ENCODE measurements at regions not wholly inside any gene's neighbourhood (a gene's known extent, or its start where the extent isn't known, plus 50 kb on each side); places are given as distances from the start of the nearest gene placed in this dataset.
A peak's percentile ranks its signal among the peaks of the same experiment; 100 is the strongest.

GRCh38 chrX:40933706-40934425 is 151.4 kb upstream of the USP9X start:
- Histone ChIP-seq H3K4me3 (peak overlapping the region in 1 of 2 donors; percentile 2), H3K4me1 (peaks cover 0 to 10% of the 10 kb centered on the region in 2 donors), H3K27ac (peak overlapping the region; percentile 33 to 66), H3K27me3 (no peaks in the 10 kb centered on the region), H3K36me3 (no peaks in the 10 kb centered on the region), H3K9me3 (peaks cover 0 to 2% of the 10 kb centered on the region in 2 donors)
- DNase-seq (ENCODE audit: low spot score): no peak
- TF ChIP-seq, protein P1, sequence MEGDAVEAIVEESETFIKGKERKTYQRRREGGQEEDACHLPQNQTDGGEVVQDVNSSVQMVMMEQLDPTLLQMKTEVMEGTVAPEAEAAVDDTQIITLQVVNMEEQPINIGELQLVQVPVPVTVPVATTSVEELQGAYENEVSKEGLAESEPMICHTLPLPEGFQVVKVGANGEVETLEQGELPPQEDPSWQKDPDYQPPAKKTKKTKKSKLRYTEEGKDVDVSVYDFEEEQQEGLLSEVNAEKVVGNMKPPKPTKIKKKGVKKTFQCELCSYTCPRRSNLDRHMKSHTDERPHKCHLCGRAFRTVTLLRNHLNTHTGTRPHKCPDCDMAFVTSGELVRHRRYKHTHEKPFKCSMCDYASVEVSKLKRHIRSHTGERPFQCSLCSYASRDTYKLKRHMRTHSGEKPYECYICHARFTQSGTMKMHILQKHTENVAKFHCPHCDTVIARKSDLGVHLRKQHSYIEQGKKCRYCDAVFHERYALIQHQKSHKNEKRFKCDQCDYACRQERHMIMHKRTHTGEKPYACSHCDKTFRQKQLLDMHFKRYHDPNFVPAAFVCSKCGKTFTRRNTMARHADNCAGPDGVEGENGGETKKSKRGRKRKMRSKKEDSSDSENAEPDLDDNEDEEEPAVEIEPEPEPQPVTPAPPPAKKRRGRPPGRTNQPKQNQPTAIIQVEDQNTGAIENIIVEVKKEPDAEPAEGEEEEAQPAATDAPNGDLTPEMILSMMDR (IDR thresholded peaks at IDR 0.05): peak in 1 of 2 donors; percentile 14

GRCh38 chrX:40936827-40937226 is 148.4 kb upstream of the USP9X start:
- Histone ChIP-seq H3K4me1 (peaks cover 0 to 10% of the 10 kb centered on the region in 2 donors), H3K4me3 (no peak overlapping the region), H3K36me3 (no peaks in the 10 kb centered on the region), H3K27ac (no peak overlapping the region), H3K9me3 (no peaks in the 10 kb centered on the region), H3K27me3 (no peaks in the 10 kb centered on the region)
- DNase-seq (ENCODE audit: low spot score): no peak
- TF ChIP-seq, protein P1 (IDR thresholded peaks at IDR 0.05): no peak

GRCh38 chrX:40938423-40938822 is 146.8 kb upstream of the USP9X start:
- H3K27me3 ChIP-seq: no peaks in the 10 kb centered on the region
- H3K4me1 ChIP-seq: peaks cover 0 to 9% of the 10 kb centered on the region in 2 donors
- DNase-seq (ENCODE audit: low spot score): no peak
- H3K4me3 ChIP-seq: no peak overlapping the region
- H3K27ac ChIP-seq: no peak overlapping the region
- no peaks in the 10 kb centered on the region for H3K9me3 ChIP-seq
- H3K36me3 ChIP-seq: no peaks in the 10 kb centered on the region
- TF ChIP-seq, protein P1 (IDR thresholded peaks at IDR 0.05): no peak

GRCh38 chrX:40943093-40943641 is 142.1 kb upstream of the USP9X start:
- H3K27ac ChIP-seq: no peak overlapping the region
- no peak for DNase-seq (ENCODE audit: low spot score)
- TF ChIP-seq, protein P1 (IDR thresholded peaks at IDR 0.05): no peak

DNA sequence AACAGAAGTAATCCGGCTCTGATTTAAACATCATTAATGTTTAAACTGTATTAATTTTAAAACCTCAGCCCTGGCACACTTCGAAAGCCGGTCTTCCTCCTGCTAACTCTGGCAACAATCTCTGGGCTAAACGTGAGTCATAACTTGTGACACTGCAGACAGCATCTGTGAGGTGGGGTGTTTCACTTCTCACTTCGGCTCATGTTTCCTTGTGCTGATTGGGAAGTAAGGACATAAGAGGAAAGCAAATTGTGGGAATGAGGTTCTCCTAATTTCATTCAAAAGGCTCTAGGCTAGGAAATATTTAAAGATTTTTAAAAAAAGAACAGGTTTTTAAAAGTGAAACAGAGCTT is 139.9 kb upstream of the USP9X start:
- Histone ChIP-seq H3K9me3 (no peaks in the 10 kb centered on the region), H3K27ac (peak overlapping the region in 1 of 2 donors; percentile 40), H3K4me3 (no peak overlapping the region), H3K4me1 (no peaks in the 10 kb centered on the region), H3K27me3 (no peaks in the 10 kb centered on the region), H3K36me3 (no peaks in the 10 kb centered on the region)
- TF ChIP-seq, protein P1 (IDR thresholded peaks at IDR 0.05): no peak
- no peak for DNase-seq (ENCODE audit: low spot score)

More at GRCh38 chrX:40943093-40943641, 142.1 kb upstream of the USP9X start:
- Histone ChIP-seq H3K36me3 (no peaks in the 10 kb centered on the region), H3K4me1 (no peaks in the 10 kb centered on the region), H3K27me3 (no peaks in the 10 kb centered on the region), H3K4me3 (no peak overlapping the region), H3K9me3 (no peaks in the 10 kb centered on the region)
